ENCODE measurements at regions not wholly inside any gene's neighbourhood (a gene's known extent, or its start where the extent isn't known, plus 50 kb on each side); places are given as distances from the start of the nearest gene placed in this dataset.

DNA sequence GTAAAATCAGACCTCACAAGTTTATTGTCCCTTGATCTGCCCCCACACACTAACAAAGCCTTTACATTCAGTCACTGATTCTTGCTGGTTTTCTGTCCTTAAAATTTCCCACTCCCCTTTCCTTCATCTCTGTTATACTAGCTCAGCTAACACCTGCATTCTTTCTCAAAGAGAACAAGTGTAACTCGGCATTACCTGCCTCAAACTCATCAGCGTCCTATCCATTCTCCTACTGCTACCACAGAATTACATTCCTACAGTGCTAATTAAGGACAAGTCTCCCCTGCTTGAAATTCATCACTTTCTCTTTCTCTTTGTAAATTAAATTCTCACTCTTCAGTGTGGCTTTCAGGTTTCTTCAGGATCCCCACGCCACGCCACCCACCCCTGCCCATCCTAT is 773.2 kb downstream of the FRK start:
- H3K36me3 ChIP-seq (ENCODE audit: control insufficient read depth, insufficient read depth, low read length) = no peaks in the 10 kb centered on the region
- no peaks in the 10 kb centered on the region for H3K4me1 ChIP-seq (replicated peaks in 1 of 2; ENCODE audit: control insufficient read depth in 2 of 2, insufficient read depth in 2 of 2, low read length in 2 of 2)
- no peak overlapping the region for H3K27ac ChIP-seq (ENCODE audit: extremely low read depth, low read depth, low read length)
- BruUV-seq (replicated peaks) = no TSS peak
- CTCF ChIA-PET (ENCODE audit: low intra/inter-chr PET ratio) = no interaction called here
- no peaks in the 10 kb centered on the region for H3K27me3 ChIP-seq (ENCODE audit: control insufficient read depth in 2 of 2, insufficient read depth in 2 of 2, low read length in 2 of 2)
- H3K9me1 ChIP-seq (ENCODE audit: control insufficient read depth, insufficient read depth, low read length) = no peaks in the 10 kb centered on the region
- no peaks in the 10 kb centered on the region for H3K79me2 ChIP-seq (ENCODE audit: control insufficient read depth, insufficient read depth, low read length)
- ATAC-seq = no peak
- DNase-seq (ENCODE audit: extremely low read depth in 1 of 4, low spot score in 3 of 4) = no peak
- no peak overlapping the region for H3K9ac ChIP-seq (ENCODE audit: insufficient read depth in 1 of 2, low read depth in 2 of 2, low read length in 2 of 2)
- no peak for FAIRE-seq
- in situ Hi-C loops (cut with MboI) (no loop called here), intact Hi-C loops (cut with micrococcal nuclease) (no loop called here)
- no peak overlapping the region for H3K4me3 ChIP-seq
- WGBS (ENCODE audit: insufficient coverage, low coverage, missing lambda C conversion rate) = 0% methylated on average over 4 of the region's 4 CpGs
- H2AFZ ChIP-seq (ENCODE audit: low read depth, low read length) = no peak overlapping the region
- H3K9me3 ChIP-seq (replicated peaks; ENCODE audit: control insufficient read depth, insufficient read depth, low read depth, low read length) = 0 out of 2 replicates have a peak, but pooled peaks cover 2% of the 10 kb centered on the region
- POLR2A ChIA-PET = no interaction called here
- H3K4me2 ChIP-seq (ENCODE audit: insufficient read depth, low read length) = no peak overlapping the region
- H4K20me1 ChIP-seq (replicated peaks; ENCODE audit: control insufficient read depth, insufficient read depth, low read length) = no peaks in the 10 kb centered on the region
- TF ChIP-seq KDM1A (IDR thresholded peaks at IDR 0.05) = no peak
- TF ChIP-seq SPI1 (IDR thresholded peaks at IDR 0.05; ENCODE audit: borderline replicate concordance, low read depth, low read length) = no peak
- TF ChIP-seq GATAD2B (IDR thresholded peaks at IDR 0.05; ENCODE audit: borderline replicate concordance) = no peak
- no peak for TF ChIP-seq CREBBP (IDR thresholded peaks at IDR 0.05; ENCODE audit: low read depth, low read length)
- TF ChIP-seq ZNF764 (CRISPR knock-in tag; IDR thresholded peaks at IDR 0.05; ENCODE audit: low read depth) = no peak
- TF ChIP-seq HIVEP1 (CRISPR knock-in tag; IDR thresholded peaks at IDR 0.05) = no peak
- no peak for TF ChIP-seq ZNF445 (CRISPR knock-in tag; IDR thresholded peaks at IDR 0.05; ENCODE audit: low read depth)
- no peak for TF ChIP-seq MBD2 (IDR thresholded peaks at IDR 0.05; ENCODE audit: borderline replicate concordance, low read depth)
- TF ChIP-seq POLR2H (tag; IDR thresholded peaks at IDR 0.05; ENCODE audit: low read depth) = no peak
- TF ChIP-seq ETS2 (tag; IDR thresholded peaks at IDR 0.05; ENCODE audit: borderline replicate concordance, poor library complexity, severe bottlenecking) = no peak
- no peak for TF ChIP-seq MEF2D (tag; conservative IDR thresholded peaks at IDR 0.05; ENCODE audit: low read depth)
- no peak for TF ChIP-seq ZFP91 (CRISPR knock-in tag; IDR thresholded peaks at IDR 0.05)
- no peak for TF ChIP-seq EGR1 (conservative IDR thresholded peaks at IDR 0.05)
- no peak for TF ChIP-seq TAL1 (IDR thresholded peaks at IDR 0.05)
- no peak for TF ChIP-seq ZFP30 (CRISPR knock-in tag; IDR thresholded peaks at IDR 0.05; ENCODE audit: borderline replicate concordance)
- no peak for TF ChIP-seq TRIM28 (IDR thresholded peaks at IDR 0.05)
- no peak for TF ChIP-seq NUFIP1 (IDR thresholded peaks at IDR 0.05; ENCODE audit: partially characterized antibody)

Measured in K562 (cell line).